ENCODE measurements at regions not wholly inside any gene's neighbourhood (a gene's known extent, or its start where the extent isn't known, plus 50 kb on each side); places are given as distances from the start of the nearest gene placed in this dataset.

DNA sequence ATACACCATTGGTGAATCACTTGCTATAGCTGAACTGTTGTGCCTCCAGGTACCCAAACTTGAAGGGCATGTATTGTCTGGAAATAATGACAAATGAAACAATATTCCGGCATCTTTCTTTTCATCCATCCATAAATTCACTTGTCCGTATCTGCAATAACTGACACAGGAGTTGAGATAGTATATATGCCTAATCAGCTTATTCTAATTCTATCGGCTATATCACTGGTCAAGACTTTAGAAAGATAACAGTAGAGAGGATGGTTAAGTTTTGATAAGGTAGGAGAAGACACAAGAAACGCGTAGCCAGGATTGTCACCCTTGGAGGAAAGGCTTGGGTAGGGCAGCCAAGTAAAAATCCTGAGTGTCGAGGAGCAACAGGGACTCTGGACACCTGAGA lies 1634.6 kb upstream of the CELF4 start:
- DNase-seq: no peak
- Histone ChIP-seq H3K27ac (no peak overlapping the region), H3K4me1 (no peaks in the 10 kb centered on the region), H3K27me3 (no peaks in the 10 kb centered on the region), H3K4me3 (no peak overlapping the region), H3K36me3 (no peaks in the 10 kb centered on the region), H3K9me3 (no peaks in the 10 kb centered on the region)
- 93 to 95% methylated on average over 6 of the region's 6 CpGs for WGBS, 2 donors
- TF ChIP-seq POLR2A (IDR thresholded peaks at IDR 0.05): no peak
- no peak for TF ChIP-seq CTCF (IDR thresholded peaks at IDR 0.05)
- TF ChIP-seq EP300 (IDR thresholded peaks at IDR 0.05): no peak
- TF ChIP-seq POLR2AphosphoS5 (IDR thresholded peaks at IDR 0.05): no peak
- ATAC-seq (ENCODE audit: low FRiP score in 2 of 2): no peak

- ATAC-seq (ENCODE audit: low FRiP score in 2 of 2): no peak
- H3K9me3 ChIP-seq: no peaks in the 10 kb centered on the region
- TF ChIP-seq EP300 (IDR thresholded peaks at IDR 0.05) (no peak), CTCF (IDR thresholded peaks at IDR 0.05) (no peak), POLR2AphosphoS5 (IDR thresholded peaks at IDR 0.05) (no peak), POLR2A (IDR thresholded peaks at IDR 0.05) (no peak)
- no peak for DNase-seq
- H3K27me3 ChIP-seq: no peaks in the 10 kb centered on the region
- no peaks in the 10 kb centered on the region for H3K4me1 ChIP-seq
- no peak overlapping the region for H3K27ac ChIP-seq
- H3K36me3 ChIP-seq: no peaks in the 10 kb centered on the region
- H3K4me3 ChIP-seq: no peak overlapping the region
- WGBS, 2 donors: 87 to 88% methylated on average over 5 of the region's 5 CpGs
Observed at GRCh38 chr18:39199231-39199855, 1633.7 kb upstream of the CELF4 start.

DNA sequence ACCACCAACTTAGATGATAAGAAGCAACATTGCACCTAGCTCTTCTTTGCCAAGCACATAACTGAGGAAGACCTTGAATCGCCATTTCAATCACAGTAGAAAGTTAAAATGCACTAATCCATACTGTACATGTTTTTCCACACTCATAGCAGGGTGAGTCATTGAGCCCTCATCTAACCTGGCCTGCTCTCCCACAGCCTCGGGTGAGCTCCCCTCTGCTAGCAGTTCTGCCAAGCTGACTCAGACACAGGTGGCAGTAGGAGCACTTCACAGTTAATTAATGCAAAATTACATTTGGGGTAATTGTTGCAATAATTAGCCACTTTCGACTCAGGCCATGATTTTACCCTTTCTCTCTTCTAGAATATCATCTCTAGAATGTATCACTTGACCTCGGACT lies 1632.8 kb upstream of the CELF4 start:
- H3K36me3 ChIP-seq: no peaks in the 10 kb centered on the region
- no peak overlapping the region for H3K4me3 ChIP-seq
- TF ChIP-seq POLR2AphosphoS5 (IDR thresholded peaks at IDR 0.05) (no peak), EP300 (IDR thresholded peaks at IDR 0.05) (no peak), CTCF (IDR thresholded peaks at IDR 0.05) (no peak), POLR2A (IDR thresholded peaks at IDR 0.05) (no peak)
- H3K27ac ChIP-seq: no peak overlapping the region
- no peaks in the 10 kb centered on the region for H3K27me3 ChIP-seq
- ATAC-seq (ENCODE audit: low FRiP score in 2 of 2) (no peak), DNase-seq (no peak)
- no peaks in the 10 kb centered on the region for H3K9me3 ChIP-seq
- H3K4me1 ChIP-seq: no peaks in the 10 kb centered on the region
- WGBS, 2 donors: 80 to 88% methylated on average over 4 of the region's 4 CpGs

GRCh38 chr18:39191931-39192330 lies 1626.3 kb upstream of the CELF4 start:
- Histone ChIP-seq H3K4me1 (no peaks in the 10 kb centered on the region), H3K27me3 (no peaks in the 10 kb centered on the region), H3K27ac (no peak overlapping the region), H3K9me3 (no peaks in the 10 kb centered on the region), H3K36me3 (no peaks in the 10 kb centered on the region), H3K4me3 (no peak overlapping the region)
- DNase-seq (no peak), ATAC-seq (ENCODE audit: low FRiP score in 2 of 2) (no peak)
- 83% methylated on average over 1 of the region's 1 CpG for WGBS, 2 donors
- no peak for TF ChIP-seq POLR2AphosphoS5 (IDR thresholded peaks at IDR 0.05)

DNA sequence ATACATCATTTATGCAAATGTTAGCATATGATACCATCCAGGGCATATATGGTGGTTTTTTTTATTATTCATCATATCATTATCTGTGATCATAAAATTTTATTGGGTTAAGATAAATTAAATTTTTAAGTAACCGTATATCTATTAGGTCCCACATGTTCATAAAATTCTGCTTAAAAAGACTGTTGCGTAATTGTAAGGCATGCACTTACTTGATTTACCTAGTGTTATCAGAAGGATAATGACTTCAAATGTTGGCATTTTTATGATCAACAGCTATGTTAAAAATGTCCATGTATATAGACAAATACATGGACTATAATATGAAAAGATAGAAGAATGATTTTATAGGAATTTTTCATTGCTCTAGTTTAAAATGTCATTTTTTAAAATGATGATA lies 1625.5 kb upstream of the CELF4 start:
- WGBS, 2 donors: 92% methylated on average over 2 of the region's 2 CpGs
- H3K27me3 ChIP-seq: no peaks in the 10 kb centered on the region
- no peaks in the 10 kb centered on the region for H3K36me3 ChIP-seq
- no peak overlapping the region for H3K4me3 ChIP-seq
- H3K27ac ChIP-seq: no peak overlapping the region
- H3K4me1 ChIP-seq: no peaks in the 10 kb centered on the region
- TF ChIP-seq EP300 (IDR thresholded peaks at IDR 0.05): no peak
- no peak for TF ChIP-seq POLR2A (IDR thresholded peaks at IDR 0.05)
- TF ChIP-seq POLR2AphosphoS5 (IDR thresholded peaks at IDR 0.05): no peak
- no peak for TF ChIP-seq CTCF (IDR thresholded peaks at IDR 0.05)
- no peak for DNase-seq
- no peak for ATAC-seq (ENCODE audit: low FRiP score in 2 of 2)
- H3K9me3 ChIP-seq: no peaks in the 10 kb centered on the region
